NCI-H446 (cell line): ENCODE measurements at regions not wholly inside any gene's neighbourhood (a gene's known extent, or its start where the extent isn't known, plus 50 kb on each side); places are given as distances from the start of the nearest gene placed in this dataset.

Source experiments
- DNase-seq, 2 experiments: peaks; one replicate each; lab custom pipeline; 2025; lab: John Stamatoyannopoulos, UW

DNA sequence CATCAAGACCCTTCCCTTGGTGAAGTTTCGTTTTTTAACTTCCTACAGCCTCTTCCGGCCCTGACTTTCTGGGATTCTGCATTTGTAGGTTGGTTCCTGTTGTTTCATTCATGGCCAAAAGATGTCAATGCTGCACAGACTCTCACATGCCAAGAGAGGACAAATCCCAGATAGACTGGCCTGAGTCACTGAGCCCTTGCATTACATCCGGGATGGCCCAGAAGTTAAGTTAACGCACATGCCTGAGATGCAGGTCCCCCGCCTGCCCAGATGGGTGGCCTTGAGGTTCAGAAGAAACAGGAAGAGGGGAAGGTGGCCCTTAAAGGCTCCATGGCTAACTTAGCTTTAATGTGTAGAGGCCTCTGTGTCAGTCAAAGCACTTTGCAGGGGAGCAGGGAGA lies 51.6 kb upstream of the SRGAP3 start:
- no peak for DNase-seq

DNA sequence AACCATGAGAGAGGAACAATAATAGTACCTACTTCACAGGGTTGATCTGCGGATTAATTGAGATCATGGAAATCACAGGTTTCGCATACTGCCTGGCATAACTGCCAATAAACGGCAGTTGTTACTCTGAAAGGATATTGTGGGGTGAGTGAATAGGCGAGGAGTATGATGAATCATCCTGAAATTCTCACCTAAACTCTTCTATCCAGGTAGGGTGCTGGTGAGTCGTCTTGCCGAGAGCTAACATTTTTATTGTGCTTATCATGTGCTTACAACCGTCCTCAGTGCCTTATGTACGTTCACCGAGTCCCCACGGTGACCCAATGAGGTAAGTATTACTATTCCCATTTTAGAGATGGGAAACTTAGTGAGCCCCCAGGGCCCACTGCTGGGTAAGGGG lies 52.4 kb upstream of the SRGAP3 start:
- no peak for DNase-seq

DNA sequence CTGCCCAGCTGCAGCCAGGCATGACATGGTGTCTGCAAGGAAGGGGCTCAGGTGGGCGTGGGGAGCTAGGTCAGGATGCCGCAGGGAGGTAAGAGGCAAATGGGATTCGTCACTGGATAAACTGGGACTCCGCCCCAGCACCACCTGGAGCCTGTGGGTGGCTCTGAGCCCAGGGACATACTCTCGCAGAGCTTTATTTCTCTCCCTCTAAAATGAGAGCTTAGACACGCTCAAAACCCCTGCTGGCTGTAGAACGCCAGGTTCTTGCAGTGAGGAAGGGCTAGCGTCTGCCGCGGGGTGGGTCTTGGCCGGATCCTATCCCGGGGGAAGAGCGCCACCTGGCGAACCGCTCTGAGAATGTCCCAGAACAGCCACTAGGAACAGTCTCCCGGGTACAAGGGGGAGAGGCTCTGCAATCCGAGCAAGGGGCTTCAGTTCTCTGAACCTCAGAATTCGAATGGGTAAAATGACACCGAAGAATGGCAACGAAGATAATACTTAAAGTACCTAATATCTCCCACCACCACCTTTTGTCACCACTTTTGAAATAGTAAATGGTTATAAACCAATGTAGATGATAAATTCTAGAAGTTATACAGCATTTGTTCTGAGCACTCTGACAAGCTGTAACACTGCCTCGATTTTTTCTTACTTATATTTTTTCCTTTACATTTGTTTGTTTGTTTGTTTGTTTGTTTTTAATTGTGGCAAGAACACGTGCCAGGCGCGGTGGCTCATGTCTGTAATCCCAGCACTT lies 53.2 kb upstream of the SRGAP3 start:
- DNase-seq = peak; percentile 19 to 73

- no peak for DNase-seq
These were observed 54.4 kb upstream of the THUMPD3 start for GRCh38 chr3:9308298-9308990.

DNA sequence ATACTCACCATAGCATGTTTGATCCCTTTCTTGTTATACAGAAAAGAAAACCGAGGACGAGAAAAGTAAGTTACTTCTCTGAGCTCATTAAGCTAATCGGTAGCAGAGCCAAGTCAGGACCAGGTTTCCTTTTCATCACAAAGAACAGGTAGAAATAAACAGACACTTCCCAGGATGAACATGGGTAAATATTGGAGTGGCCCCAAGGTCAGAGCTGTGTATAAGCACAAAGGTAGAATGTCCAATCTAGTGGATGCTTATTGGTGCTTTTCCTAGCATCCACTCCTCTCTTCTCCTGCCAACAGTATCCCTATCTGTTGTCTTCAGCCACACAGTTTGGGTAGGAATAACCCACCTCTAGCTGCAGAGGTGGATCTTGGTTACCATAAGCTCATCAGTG lies 52.8 kb upstream of the THUMPD3 start:
- DNase-seq = no peak

DNA sequence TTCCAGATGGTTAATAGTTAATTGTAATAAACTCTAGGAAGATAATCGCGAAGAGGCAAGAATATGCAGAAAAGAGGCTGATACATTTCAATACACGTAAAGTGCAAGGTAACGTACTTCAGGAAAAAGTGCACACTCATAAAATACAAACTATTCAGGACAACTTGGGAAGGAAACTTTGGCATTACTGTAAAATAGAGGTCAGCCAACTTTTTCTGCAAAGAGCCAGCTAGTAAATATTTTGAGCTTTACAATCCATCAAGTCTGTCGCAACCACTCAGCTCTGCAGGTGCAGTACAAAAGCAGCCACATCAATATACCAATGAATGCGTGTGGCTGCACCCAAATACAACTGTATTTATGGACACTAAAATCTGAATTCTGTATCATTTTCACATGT lies 51.6 kb upstream of the THUMPD3 start:
- DNase-seq = no peak
